Skin of body (tissue), 1 donor: ENCODE measurements at regions not wholly inside any gene's neighbourhood (a gene's known extent, or its start where the extent isn't known, plus 50 kb on each side); places are given as distances from the start of the nearest gene placed in this dataset.

ENCODE experiments used
- DNase-seq: peaks from one replicate; lab custom pipeline; 2025; lab: John Stamatoyannopoulos, UW

DNA sequence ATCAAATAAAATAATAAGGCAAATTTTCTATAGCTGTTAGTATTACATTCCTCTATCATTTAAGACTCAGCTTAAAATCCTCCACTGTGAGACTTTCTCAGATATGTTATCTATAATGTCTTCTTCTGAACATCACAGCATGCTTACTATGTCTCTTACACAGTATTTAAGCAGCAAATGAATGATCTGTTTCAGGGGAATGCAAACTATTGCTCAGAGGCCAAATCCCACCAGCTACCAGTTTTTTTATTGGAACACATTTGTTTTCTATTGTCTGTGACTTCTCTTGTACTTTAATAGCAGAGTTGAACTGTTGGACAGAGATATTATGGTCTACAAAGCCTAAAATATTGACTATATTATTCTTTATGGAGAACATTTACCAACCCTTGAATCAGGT, 59.6 kb downstream of the C3orf38 start:
- no peak for DNase-seq

GRCh38 chr3:88211096-88211890, 61.5 kb downstream of the C3orf38 start:
- DNase-seq, result peak; percentile 31

- peak; percentile 42 for DNase-seq
Measured at GRCh38 chr3:88219138-88219792, 69.5 kb downstream of the C3orf38 start.

GRCh38 chr3:88220126-88220525, 70.4 kb downstream of the C3orf38 start:
- DNase-seq, result no peak

DNA sequence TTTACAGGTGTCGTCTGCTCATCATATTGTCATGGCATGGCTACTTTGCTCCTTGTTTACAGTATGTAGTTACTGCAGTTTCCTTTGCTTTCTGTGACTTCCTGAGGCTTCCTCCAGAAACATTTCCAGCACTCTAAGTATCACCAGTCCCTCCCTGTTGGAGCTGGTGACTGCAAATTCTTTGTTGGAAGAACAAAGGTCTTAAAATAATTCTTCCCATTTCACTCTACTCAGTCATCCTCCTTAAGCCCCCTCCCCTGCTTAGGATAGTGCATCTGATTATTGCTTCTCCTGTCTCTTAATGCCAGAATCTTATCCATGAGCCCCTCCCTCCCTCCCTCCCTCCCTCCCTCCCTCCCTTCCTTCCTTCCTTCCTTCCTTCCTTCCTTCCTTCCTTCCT, 72.0 kb downstream of the C3orf38 start:
- no peak for DNase-seq

DNA sequence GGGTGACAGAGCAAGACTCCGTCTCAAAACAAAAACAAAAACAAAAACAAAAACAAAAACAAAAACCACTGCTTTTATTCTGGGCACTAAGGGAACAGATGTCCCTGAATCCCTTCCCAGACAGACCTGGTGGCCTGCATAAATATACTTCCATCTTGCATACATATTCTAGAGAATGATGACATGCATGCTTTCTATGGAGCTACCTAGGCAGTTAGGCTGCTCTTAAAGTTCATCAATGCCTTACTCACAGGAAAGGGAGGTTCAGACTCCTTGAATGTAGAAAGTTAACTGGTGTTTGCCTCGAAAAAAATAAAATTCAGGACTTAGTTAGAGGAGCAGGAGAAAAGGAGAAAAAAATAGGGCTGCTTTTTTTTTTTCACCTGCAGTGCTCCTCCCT, 72.6 kb downstream of the C3orf38 start:
- DNase-seq, result no peak

- DNase-seq, result peak; percentile 54
Measured at GRCh38 chr3:88225326-88226008, 75.7 kb downstream of the C3orf38 start.

DNA sequence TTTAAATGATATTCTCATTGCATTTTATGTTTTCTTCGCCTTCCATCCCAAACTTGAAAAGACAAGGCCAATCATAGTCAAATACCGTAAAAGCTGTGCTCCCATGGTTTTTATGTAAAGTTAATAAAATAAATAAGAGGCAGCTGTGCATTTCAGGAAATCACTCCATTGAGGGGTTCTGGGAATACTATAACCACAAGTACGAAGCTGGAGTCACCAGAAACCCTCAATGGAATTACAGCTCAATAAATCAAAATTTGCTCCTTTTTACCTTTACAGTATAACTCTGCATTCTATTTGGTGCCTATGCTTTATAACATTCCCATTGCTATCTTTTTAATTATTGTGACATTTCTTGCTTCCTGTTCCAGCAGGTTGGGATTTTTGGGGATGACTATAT, 77.2 kb downstream of the C3orf38 start:
- no peak for DNase-seq

- no peak for DNase-seq
Measured at GRCh38 chr3:88230638-88231037, 80.9 kb downstream of the C3orf38 start.

DNA sequence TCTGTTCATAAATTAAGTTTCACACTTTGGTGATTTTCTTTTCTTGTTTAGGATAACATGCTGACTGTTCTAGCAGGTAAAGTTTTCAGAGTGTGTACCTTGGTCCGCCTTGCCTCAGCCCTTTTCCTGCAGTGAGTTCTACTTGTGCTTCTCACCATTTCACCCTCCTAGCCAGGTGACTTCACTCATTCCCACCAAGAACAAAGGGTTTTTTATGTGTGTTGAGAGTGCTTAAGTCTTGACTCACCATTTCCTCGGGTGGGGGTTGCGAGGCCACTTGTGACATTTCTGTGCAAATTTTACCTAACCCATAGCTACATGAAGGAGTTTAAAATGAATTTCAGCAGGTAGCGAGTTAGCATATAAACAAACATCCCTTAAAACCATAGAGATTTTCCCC, 81.4 kb downstream of the C3orf38 start:
- DNase-seq, result no peak

DNA sequence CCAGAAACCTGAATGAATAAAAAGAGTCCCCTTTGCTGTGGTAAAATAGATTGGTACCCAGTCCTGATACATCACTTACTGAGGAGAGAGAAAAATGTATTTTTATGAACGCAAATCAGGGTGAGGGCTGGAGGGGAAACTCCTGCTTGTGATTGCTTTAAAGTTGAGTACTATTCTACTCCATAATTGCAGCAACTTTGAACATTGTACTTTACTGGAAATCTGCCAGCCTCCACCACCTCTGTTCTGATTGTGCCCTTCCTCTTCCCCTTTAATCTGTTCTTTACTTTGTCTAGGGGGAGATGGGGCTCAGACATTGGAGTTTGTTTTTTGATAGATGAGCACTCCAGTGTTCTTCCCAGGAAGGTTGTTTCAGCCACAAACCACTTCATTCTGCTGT, 81.9 kb downstream of the C3orf38 start:
- DNase-seq, result no peak

DNA sequence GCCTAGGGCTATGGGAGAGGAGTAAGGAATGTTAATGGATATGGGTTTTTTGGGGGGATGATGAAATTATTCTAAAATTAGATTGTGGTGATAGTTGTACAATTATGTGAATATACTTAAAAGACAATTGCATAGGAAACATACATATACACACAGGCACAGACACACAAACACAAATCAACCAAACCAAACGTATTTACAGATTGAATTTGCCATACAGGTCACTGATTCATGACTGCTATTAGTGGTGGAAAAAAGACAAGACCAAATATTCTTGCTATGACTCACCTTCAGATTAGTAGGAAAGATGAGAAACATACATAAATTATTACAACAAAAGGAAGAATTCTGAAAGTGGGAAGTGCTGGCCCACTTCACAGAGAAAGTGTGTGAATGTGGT, 85.3 kb downstream of the C3orf38 start:
- DNase-seq, result no peak

GRCh38 chr3:88239870-88240269, 90.1 kb downstream of the C3orf38 start:
- no peak for DNase-seq

- no peak for DNase-seq
Measured at GRCh38 chr3:88248658-88249057, 98.9 kb downstream of the C3orf38 start.

DNA sequence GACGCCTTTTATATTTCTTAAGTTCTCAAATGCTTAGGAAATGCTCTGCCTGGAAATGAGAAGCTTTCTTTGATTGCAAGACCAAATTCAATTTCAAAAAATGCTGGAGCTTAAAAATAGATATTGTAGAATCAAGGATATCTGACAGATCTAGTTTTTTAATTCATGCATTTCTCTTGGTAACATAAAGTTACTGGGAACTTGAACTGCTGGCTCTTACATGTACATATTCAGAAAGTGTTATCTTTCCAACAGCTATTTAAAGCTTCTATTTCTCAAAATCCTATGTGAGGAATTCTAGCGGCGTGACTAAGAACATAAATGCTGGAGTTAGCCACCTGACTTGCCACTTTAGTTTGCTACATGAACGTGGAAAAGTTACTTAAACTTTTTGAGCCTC, 109.3 kb downstream of the C3orf38 start:
- no peak for DNase-seq

DNA sequence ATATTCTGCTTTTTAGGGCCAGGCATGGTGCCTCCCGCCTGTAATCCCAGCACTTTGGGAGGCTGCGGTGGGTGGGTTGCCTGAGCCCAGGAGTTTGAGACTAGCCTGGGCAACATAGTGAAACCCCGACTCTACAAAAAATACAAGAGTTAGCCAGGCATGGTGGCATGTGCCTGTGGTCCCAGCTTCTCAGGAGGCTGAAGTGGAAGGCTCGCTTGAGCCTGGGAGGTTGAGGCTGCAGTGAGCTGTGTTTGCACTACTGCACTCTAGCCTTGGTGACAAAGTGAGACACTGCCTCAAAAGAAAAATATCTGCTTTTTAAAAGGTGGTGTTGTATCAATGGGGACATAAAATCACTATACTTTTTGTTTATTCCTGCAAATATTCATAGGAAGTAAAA, 112.8 kb downstream of the C3orf38 start:
- no peak for DNase-seq

- no peak for DNase-seq
Measured at GRCh38 chr3:88263417-88264100, 113.8 kb downstream of the C3orf38 start.

GRCh38 chr3:88267441-88267840, 117.7 kb downstream of the C3orf38 start:
- DNase-seq, result peak; percentile 67

DNA sequence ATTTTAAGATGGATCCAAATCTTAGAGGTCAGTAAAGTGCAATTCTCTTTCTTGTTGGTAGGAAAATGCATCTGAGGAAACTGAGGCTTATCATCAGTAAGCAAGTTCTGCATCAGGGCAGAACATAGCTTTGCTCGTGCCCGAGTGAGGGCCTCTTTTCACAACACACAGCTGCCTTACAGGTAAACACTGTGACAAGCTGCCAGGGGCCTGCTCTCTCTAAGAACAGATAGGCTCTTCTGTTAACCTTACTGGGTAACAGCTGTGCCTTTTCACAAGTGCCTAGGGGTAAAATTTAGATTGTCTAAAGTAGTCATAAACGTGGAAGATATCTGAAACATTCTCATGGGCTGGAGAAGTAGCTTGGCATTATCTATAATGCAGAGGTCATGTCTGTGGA, 118.1 kb downstream of the C3orf38 start:
- no peak for DNase-seq

- no peak for DNase-seq
Measured at GRCh38 chr3:88280326-88280725, 130.6 kb downstream of the C3orf38 start.

DNA sequence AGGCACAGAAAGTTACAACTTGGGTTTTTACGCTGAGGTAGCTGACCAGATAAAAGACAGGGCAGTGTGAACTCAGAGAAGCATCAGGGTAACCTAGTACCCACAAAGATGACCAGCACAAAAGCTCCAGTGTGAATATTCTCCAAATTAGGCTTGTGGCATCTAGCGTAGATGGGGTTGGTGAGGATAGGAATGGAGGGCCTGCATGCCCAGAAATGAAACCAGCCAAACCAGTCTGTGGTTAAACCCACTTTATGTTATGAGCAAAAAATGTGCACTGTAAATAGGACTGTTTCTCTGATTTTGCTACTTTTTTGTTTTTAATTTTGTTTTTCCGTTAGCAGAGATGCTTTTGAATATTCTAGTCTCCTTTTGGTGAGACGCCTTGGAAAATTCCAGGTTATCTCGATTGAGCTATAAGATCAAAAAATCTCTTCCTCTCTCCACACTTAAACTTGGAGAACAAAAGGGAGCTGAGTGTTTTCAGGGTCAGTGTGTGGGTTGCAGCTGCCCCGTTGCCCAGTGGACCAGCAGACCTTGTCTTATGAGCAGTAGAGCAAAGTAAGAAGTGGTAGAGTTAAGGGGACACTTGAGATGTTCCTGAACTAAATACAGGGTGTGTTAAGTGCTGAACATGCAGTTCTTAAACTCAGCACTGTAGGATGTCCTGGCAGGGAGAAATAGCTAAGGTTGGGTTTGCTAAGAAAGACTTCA, 132.9 kb downstream of the C3orf38 start:
- DNase-seq, result no peak
